Trophoblast cell (in vitro differentiated cells and primary cell): ENCODE measurements at regions not wholly inside any gene's neighbourhood (a gene's known extent, or its start where the extent isn't known, plus 50 kb on each side); places are given as distances from the start of the nearest gene placed in this dataset.
"Not testable (repeated sequence)": the region's sequence is repeated elsewhere in the genome, so short reads cannot be mapped to it uniquely, and the experiment has no call there.

ENCODE experiments used
- DNase-seq, 2 donors: peaks; one replicate each; pipeline ENCODE4 v3.0.0-alpha.2; 2016
- H2AFZ ChIP-seq: 2 replicates; pipeline ENCODE4 v1.6.1; 2013; ENCODE audit warnings: low read length, moderate library complexity, mild to moderate bottlenecking; ENCODE audit not compliant: insufficient read depth, poor library complexity
- H2AK5ac ChIP-seq: 2 replicates; pipeline ENCODE4 v1.6.1; 2013; ENCODE audit warnings: mild to moderate bottlenecking, low read length
- H2BK120ac ChIP-seq: 2 replicates; pipeline ENCODE4 v1.6.1; 2013; ENCODE audit warnings: low read length, mild to moderate bottlenecking, moderate library complexity; ENCODE audit not compliant: insufficient read depth, poor library complexity
- H2BK12ac ChIP-seq: 2 replicates; pipeline ENCODE4 v1.6.1; 2013; ENCODE audit warnings: mild to moderate bottlenecking, low read length, moderate library complexity
- H2BK5ac ChIP-seq: 2 replicates; pipeline ENCODE4 v1.6.1; 2013; ENCODE audit warnings: low read length, low read depth, moderate library complexity, mild to moderate bottlenecking; ENCODE audit not compliant: poor library complexity
- H3K14ac ChIP-seq: 2 replicates; pipeline ENCODE4 v1.6.1; 2013; ENCODE audit warnings: mild to moderate bottlenecking, low read length
- H3K18ac ChIP-seq: 2 replicates; pipeline ENCODE4 v1.6.1; 2013; ENCODE audit warnings: mild to moderate bottlenecking, low read length
- H3K23ac ChIP-seq: 2 replicates; pipeline ENCODE4 v1.6.1; 2013; ENCODE audit warnings: low read length
- H3K27ac ChIP-seq: 2 replicates; pipeline ENCODE4 v1.5.1; 2013; ENCODE audit warnings: low read depth, mild to moderate bottlenecking, inconsistent platforms, low read length, moderate library complexity
- H3K27me3 ChIP-seq: 2 replicates; pipeline ENCODE4 v1.6.1; 2013; ENCODE audit warnings: inconsistent platforms, mild to moderate bottlenecking, low read length, moderate library complexity; ENCODE audit not compliant: insufficient read depth
- H3K36me3 ChIP-seq, 2 experiments: 1 replicate in 1 of 2; 2 replicates in 1 of 2; pipeline ENCODE4 v1.6.1; 2013; ENCODE audit warnings: low read length in 2 of 2, mild to moderate bottlenecking in 2 of 2, moderate library complexity in 1 of 2; ENCODE audit not compliant: insufficient read depth in 2 of 2, control insufficient read depth in 1 of 2
- H3K4ac ChIP-seq: 2 replicates; pipeline ENCODE4 v1.6.1; 2013; ENCODE audit warnings: low read depth, mild to moderate bottlenecking, low read length, moderate library complexity
- H3K4me1 ChIP-seq, 2 experiments: 1 replicate in 1 of 2; 2 replicates in 1 of 2; pipeline ENCODE4 v1.6.1; 2013; ENCODE audit warnings: low read length in 2 of 2, mild to moderate bottlenecking in 2 of 2, moderate library complexity in 1 of 2; ENCODE audit not compliant: insufficient read depth in 2 of 2, control insufficient read depth in 1 of 2
- H3K4me2 ChIP-seq: 2 replicates; pipeline ENCODE4 v1.6.1; 2013; ENCODE audit warnings: inconsistent platforms, mild to moderate bottlenecking, low read length, moderate library complexity
- H3K4me3 ChIP-seq: 2 replicates; pipeline ENCODE4 v1.5.1; 2013; ENCODE audit warnings: mild to moderate bottlenecking, low read depth, low read length, inconsistent platforms
- H3K79me1 ChIP-seq: one replicate; pipeline ENCODE4 v1.6.1; 2013; ENCODE audit warnings: low read length
- H3K79me2 ChIP-seq: 2 replicates; pipeline ENCODE4 v1.6.1; 2013; ENCODE audit warnings: low read length, mild to moderate bottlenecking; ENCODE audit not compliant: control insufficient read depth, insufficient read depth, poor library complexity
- H3K9ac ChIP-seq: 2 replicates; pipeline ENCODE4 v1.6.1; 2013; ENCODE audit warnings: mild to moderate bottlenecking, low read length
- H3K9me3 ChIP-seq: 2 replicates; pipeline ENCODE4 v1.6.1; 2013; ENCODE audit warnings: low read depth, mild to moderate bottlenecking, control low read depth, inconsistent platforms, low read length; ENCODE audit not compliant: insufficient read depth
- H4K12ac ChIP-seq: 2 replicates; pipeline ENCODE4 v1.6.1; 2013; ENCODE audit warnings: low read depth, mild to moderate bottlenecking, low read length, moderate library complexity
- H4K8ac ChIP-seq: 2 replicates; pipeline ENCODE4 v1.6.1; 2013; ENCODE audit warnings: low read depth, mild to moderate bottlenecking, low read length, moderate library complexity
- H4K91ac ChIP-seq: one replicate; pipeline ENCODE4 v1.6.1; 2013; ENCODE audit warnings: low read depth, mild to moderate bottlenecking, low read length, moderate library complexity
- WGBS: extraction: QIAGEN DNeasy Blood & Tissue Kit; methylation state at CpG from one replicate; pipeline ENCODE4 v1.1.7; 2013; ENCODE audit warnings: missing lambda C conversion rate; ENCODE audit not compliant: insufficient read length, insufficient coverage; ENCODE audit errors: extremely low coverage; 5-methylcytosine and 5-hydroxymethylcytosine counted together

- Histone ChIP-seq H3K23ac (no peak overlapping the region), H3K14ac (no peak overlapping the region), H2BK5ac (no peak overlapping the region), H3K79me1 (no peaks in the 10 kb centered on the region), H4K12ac (no peak overlapping the region), H3K79me2 (no peaks in the 10 kb centered on the region), H3K4ac (no peak overlapping the region), H2BK12ac (no peak overlapping the region), H3K4me2 (no peak overlapping the region), H2AFZ (no peak overlapping the region), H3K27me3 (no peaks in the 10 kb centered on the region), H3K36me3 (no peaks in the 10 kb centered on the region), H3K9ac (no peak overlapping the region), H3K18ac (no peak overlapping the region), H2AK5ac (no peak overlapping the region), H2BK120ac (no peak overlapping the region), H3K9me3 (no peaks in the 10 kb centered on the region), H3K27ac (no peak overlapping the region), H4K8ac (no peak overlapping the region), H3K4me1 (peaks cover 0 to 2% of the 10 kb centered on the region in 2 experiments), H3K4me3 (no peak overlapping the region), H4K91ac (no peak overlapping the region)
- DNase-seq, result no peak
- WGBS, result no CpG with 5 or more reads among the region's 2 CpGs
Measured at GRCh38 chr15:79644091-79644490, 212.0 kb downstream of the MINAR1 start.

GRCh38 chr15:79652972-79653371 is 220.8 kb downstream of the MINAR1 start:
- H3K79me2 ChIP-seq, H3K4ac ChIP-seq, H4K8ac ChIP-seq, H2BK5ac ChIP-seq, H2BK12ac ChIP-seq, H3K23ac ChIP-seq, H3K79me1 ChIP-seq, H3K9me3 ChIP-seq, DNase-seq, H3K18ac ChIP-seq, H3K36me3 ChIP-seq, H3K4me2 ChIP-seq, H2BK120ac ChIP-seq, H4K12ac ChIP-seq, H3K27ac ChIP-seq, H3K4me3 ChIP-seq, H3K14ac ChIP-seq, H3K27me3 ChIP-seq, H2AK5ac ChIP-seq, H3K4me1 ChIP-seq, H2AFZ ChIP-seq, H4K91ac ChIP-seq, H3K9ac ChIP-seq: not testable (repeated sequence)

GRCh38 chr15:79653533-79653932 is 221.4 kb downstream of the MINAR1 start:
- H4K12ac ChIP-seq, result no peak overlapping the region
- H2BK5ac ChIP-seq, result no peak overlapping the region
- H3K36me3 ChIP-seq, result no peaks in the 10 kb centered on the region
- no peak overlapping the region for H2BK120ac ChIP-seq
- H3K23ac ChIP-seq, result no peak overlapping the region
- no peak overlapping the region for H4K8ac ChIP-seq
- H3K4ac ChIP-seq, result no peak overlapping the region
- no peak overlapping the region for H3K27ac ChIP-seq
- no peak overlapping the region for H3K4me2 ChIP-seq
- DNase-seq, result no peak
- H3K27me3 ChIP-seq, result no peaks in the 10 kb centered on the region
- H4K91ac ChIP-seq, result no peak overlapping the region
- no peak overlapping the region for H3K9ac ChIP-seq
- H3K79me1 ChIP-seq, result no peaks in the 10 kb centered on the region
- no peak overlapping the region for H2BK12ac ChIP-seq
- no peaks in the 10 kb centered on the region for H3K79me2 ChIP-seq
- no peak overlapping the region for H3K14ac ChIP-seq
- no peak overlapping the region for H2AK5ac ChIP-seq
- H3K4me3 ChIP-seq, result no peak overlapping the region
- no peak overlapping the region for H2AFZ ChIP-seq
- no peak overlapping the region for H3K18ac ChIP-seq
- H3K4me1 ChIP-seq, result no peaks in the 10 kb centered on the region
- WGBS, result no CpG with 5 or more reads among the region's 1 CpG
- H3K9me3 ChIP-seq, result peaks cover 2% of the 10 kb centered on the region

GRCh38 chr15:79656151-79657000 is 224.2 kb downstream of the MINAR1 start:
- WGBS, result no CpG with 5 or more reads among the region's 5 CpGs
- H3K4me3 ChIP-seq, result no peak overlapping the region
- no peaks in the 10 kb centered on the region for H3K27me3 ChIP-seq

More at GRCh38 chr15:79656151-79657000, 224.2 kb downstream of the MINAR1 start:
- no peaks in the 10 kb centered on the region for H3K36me3 ChIP-seq
- H3K4me2 ChIP-seq, result no peak overlapping the region
- no peak overlapping the region for H4K12ac ChIP-seq
- no peak overlapping the region for H3K14ac ChIP-seq
- no peak overlapping the region for H4K8ac ChIP-seq
- no peak overlapping the region for H2BK5ac ChIP-seq
- no peak overlapping the region for H3K18ac ChIP-seq
- H4K91ac ChIP-seq, result no peak overlapping the region
- no peak overlapping the region for H2AFZ ChIP-seq
- no peak overlapping the region for H3K4ac ChIP-seq
- no peak for DNase-seq
- no peaks in the 10 kb centered on the region for H3K79me1 ChIP-seq
- no peak overlapping the region for H2BK120ac ChIP-seq
- H3K79me2 ChIP-seq, result no peaks in the 10 kb centered on the region
- H3K9me3 ChIP-seq, result no peaks in the 10 kb centered on the region
- H2AK5ac ChIP-seq, result no peak overlapping the region
- no peak overlapping the region for H3K27ac ChIP-seq
- no peak overlapping the region for H2BK12ac ChIP-seq
- no peaks in the 10 kb centered on the region for H3K4me1 ChIP-seq
- no peak overlapping the region for H3K9ac ChIP-seq
- H3K23ac ChIP-seq, result no peak overlapping the region
